Activated naive CD4-positive, alpha-beta T cell (primary cell): ENCODE measurements at regions not wholly inside any gene's neighbourhood (a gene's known extent, or its start where the extent isn't known, plus 50 kb on each side); places are given as distances from the start of the nearest gene placed in this dataset.

Source experiments
- DNase-seq, 4 experiments: peaks; one replicate each; lab custom pipeline; 2025; lab: John Stamatoyannopoulos, UW

- DNase-seq, result no peak
Observed at GRCh38 chr17:79539944-79540705, 70.7 kb downstream of the RBFOX3 start.

GRCh38 chr17:79538291-79538690 lies 72.6 kb downstream of the RBFOX3 start:
- no peak for DNase-seq

- no peak for DNase-seq
Observed at GRCh38 chr17:79537686-79538085, 73.2 kb downstream of the RBFOX3 start.

GRCh38 chr17:79537061-79537460 lies 73.8 kb downstream of the RBFOX3 start:
- no peak for DNase-seq

- no peak for DNase-seq
Observed at GRCh38 chr17:79536212-79536840, 74.5 kb downstream of the RBFOX3 start.

- no peak for DNase-seq
Observed at GRCh38 chr17:79535728-79536025, 75.2 kb downstream of the RBFOX3 start.

- no peak for DNase-seq
Observed at GRCh38 chr17:79534851-79535727, 75.8 kb downstream of the RBFOX3 start.

- no peak for DNase-seq
Observed at GRCh38 chr17:79534111-79534510, 76.7 kb downstream of the RBFOX3 start.

- no peak for DNase-seq
Observed at GRCh38 chr17:79533116-79533515, 77.7 kb downstream of the RBFOX3 start.

GRCh38 chr17:79532107-79532790 lies 78.6 kb downstream of the RBFOX3 start:
- no peak for DNase-seq

GRCh38 chr17:79531191-79532095 lies 79.4 kb downstream of the RBFOX3 start:
- no peak for DNase-seq

- DNase-seq, result no peak
Observed at GRCh38 chr17:79530361-79531105, 80.3 kb downstream of the RBFOX3 start.

GRCh38 chr17:79529661-79530081 lies 81.2 kb downstream of the RBFOX3 start:
- DNase-seq, result no peak

- no peak for DNase-seq
Observed at GRCh38 chr17:79528592-79529125, 82.2 kb downstream of the RBFOX3 start.

- DNase-seq, result no peak
Observed at GRCh38 chr17:79527306-79527705, 83.5 kb downstream of the RBFOX3 start.

GRCh38 chr17:79525793-79526677 lies 84.8 kb downstream of the RBFOX3 start:
- DNase-seq, result no peak

GRCh38 chr17:79524213-79525187 lies 86.4 kb downstream of the RBFOX3 start:
- DNase-seq, result no peak

GRCh38 chr17:79522414-79522813 lies 88.4 kb downstream of the RBFOX3 start:
- no peak for DNase-seq
